Middle frontal gyrus (tissue), 1 donor: ENCODE measurements at regions not wholly inside any gene's neighbourhood (a gene's known extent, or its start where the extent isn't known, plus 50 kb on each side); places are given as distances from the start of the nearest gene placed in this dataset.

Experiments
- DNase-seq: peaks from one replicate; pipeline ENCODE4 v3.0.0-alpha.2; 2015; ENCODE audit warnings: low spot score; ENCODE audit errors: extremely low spot score

DNA sequence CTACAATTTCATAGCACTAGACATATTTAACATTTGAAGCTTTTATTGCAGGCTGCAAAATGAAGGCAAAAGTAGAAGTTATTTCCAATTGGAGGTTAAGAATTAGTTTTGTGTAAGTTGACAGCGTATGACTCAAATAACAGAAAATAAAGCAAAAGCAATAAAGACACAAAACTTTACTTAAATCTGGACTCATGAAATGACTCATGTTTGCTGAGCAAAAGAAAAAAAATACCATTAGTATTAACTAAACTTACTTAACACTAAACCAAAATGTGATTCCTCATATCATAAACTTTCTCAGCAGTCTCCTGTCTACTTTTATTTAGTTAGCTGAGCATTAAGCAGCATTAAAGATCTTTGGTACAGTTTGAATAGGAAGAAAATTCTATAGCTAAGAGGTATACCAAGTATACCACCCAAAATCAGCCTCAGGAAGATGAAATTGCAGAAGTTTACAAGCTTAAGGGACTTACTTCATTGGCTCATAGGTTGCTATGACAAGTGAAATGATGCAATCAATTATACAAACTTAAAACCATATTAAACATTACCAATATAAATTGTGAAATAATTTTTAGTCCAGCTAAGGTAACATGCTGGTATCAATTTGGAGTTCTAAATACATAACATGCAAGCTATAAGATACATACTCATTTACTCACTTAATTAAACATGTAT lies 1131.4 kb downstream of the XPNPEP1 start:
- DNase-seq, result no peak

DNA sequence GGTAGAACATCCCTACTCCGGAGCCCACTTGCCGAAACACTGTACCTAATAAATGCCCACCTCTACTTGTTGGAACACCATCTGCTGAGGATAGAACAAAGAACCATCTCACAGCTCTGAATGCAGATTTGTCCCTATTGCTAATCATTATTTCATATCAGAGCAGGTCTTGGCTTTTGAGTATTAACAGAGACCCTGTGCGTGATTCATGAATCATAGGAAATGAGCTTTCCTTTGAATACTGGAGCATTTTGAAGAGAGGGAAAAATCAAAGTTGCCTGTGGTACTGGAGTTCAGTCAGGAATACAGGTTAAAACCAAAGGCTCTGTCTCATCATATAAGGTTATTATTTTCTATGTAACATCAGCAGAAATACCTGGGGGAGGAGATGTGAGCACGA lies 1132.3 kb downstream of the XPNPEP1 start:
- no peak for DNase-seq

DNA sequence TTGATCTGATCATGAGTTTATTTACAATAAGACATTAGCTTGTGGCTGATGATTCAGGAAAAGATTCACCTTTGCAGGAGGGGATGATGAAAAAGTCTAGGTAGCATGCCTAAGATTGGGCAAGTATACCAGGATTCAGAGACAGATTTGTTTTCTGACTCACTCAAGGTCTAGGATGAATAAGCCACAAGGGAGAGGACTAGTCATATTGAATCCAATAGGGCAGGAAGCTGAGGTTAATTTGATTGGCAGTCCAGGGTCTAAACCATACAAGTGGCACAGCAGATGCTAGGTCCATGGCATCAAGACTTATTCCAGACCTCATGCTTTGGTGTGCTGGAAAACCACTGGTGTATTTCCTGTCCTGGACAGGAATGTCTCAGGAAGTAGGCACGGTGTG lies 1133.4 kb downstream of the XPNPEP1 start:
- DNase-seq, result no peak

DNA sequence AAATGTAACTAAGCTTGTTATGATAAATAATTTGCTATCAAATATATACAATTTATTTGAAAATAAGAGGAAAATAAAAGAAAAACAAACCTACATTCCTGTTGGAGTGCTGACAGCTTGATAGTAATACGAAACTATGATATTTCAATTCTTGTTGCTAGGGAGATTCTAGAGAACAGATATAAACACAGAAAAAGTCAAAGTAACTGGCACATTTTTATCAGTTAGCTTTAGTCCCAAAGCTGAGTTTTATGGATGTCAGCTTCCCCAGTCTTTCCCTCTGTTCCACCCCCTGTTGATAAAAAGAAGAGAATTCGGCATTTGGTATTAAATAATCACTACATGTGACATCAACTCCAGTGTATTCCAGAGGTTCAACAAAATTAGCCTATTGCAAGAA lies 1134.0 kb downstream of the XPNPEP1 start:
- DNase-seq, result no peak

DNA sequence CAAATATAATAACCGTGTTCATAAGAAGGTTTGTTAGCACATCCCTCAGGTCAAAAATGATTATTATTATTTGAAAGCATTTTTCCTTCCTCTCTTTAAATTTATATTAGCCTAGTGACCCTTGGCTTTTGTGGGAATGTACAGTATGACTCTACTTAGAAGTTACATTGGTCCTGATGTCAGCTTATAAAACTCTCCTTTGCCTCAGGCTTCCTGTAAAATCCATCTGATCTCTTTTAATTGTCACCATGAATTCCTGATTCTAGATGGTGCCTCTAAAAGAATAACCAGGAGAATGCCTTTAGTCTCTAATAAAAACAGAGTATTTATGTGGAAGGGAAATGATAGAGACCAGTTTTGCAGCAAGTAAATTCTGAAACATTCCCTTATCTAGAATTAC lies 1134.4 kb downstream of the XPNPEP1 start:
- DNase-seq, result no peak

DNA sequence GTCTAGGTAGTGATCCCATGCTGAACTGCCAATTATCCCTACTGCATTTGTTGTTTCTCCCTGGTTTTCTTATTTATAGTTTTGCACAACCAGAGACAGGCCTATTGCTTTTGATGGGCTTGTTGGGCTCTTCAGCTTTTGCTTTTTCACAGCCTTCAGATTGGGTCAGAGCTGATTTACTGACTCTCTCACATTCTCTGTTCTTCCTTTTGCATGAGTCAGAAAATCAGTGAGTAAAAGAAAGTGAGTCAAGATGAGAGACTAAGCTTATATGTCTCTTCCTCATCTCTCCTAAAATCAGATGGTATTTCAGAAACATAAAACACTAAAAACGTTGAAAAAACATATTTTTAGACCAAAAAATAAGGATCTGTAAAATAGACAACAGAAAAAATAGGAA lies 1135.4 kb downstream of the XPNPEP1 start:
- DNase-seq, result no peak

DNA sequence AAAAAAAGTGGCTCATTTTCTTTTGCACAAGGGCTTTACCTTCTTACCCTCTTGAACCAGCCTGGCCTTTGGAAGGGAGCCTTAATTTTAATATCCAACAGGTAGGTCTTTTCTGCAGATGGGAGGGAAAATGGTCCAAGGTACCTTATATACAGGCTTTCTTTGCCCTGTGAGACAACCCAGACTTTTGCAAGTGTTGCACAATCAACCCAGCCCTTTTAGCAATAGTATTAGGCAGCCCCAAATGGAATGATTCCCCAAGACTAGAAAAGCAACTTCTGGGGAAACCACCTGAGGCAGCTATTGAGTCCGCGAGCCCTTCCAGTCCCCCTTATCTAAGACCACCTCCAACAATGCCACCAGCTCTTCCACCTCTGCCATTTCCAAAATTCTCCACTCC lies 1138.3 kb downstream of the XPNPEP1 start:
- no peak for DNase-seq

DNA sequence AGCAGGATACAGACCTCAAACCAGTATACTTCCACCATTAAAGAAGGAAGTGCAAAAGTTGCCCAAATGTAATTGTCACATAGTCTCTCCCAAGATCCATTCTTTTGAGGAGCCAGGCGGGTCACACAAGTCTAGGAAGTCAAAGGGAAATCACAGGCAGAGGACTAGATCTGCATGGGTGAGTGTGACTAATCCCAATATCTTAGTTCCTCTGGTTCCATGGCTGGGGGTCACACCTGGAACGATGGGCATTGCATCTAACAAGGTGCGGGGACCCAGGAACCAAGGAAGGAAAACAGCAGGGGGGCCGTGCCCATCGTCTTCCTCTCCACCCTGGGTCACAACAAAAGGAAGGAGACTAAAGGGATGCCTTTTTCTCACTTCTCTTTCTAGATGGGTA lies 1138.8 kb downstream of the XPNPEP1 start:
- no peak for DNase-seq

DNA sequence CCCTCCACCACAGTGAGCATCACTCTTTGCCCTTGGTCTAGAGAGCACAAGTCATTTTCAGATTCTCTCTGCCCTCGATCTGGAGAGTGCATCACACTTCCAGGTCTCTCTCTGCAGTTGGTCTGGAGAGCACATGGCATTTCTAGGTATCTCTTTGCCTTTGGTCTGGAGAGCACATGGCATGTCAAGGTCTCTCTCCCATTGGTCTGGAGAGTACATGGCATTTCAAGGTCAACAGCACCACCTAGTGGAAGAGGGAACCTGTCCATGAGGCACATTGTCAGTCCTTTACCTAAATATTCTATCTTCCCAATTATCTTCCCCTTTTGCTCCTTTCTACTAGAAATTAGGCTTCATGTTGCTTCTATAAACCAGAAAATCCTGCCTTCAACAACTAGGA lies 1139.4 kb downstream of the XPNPEP1 start:
- DNase-seq, result no peak

DNA sequence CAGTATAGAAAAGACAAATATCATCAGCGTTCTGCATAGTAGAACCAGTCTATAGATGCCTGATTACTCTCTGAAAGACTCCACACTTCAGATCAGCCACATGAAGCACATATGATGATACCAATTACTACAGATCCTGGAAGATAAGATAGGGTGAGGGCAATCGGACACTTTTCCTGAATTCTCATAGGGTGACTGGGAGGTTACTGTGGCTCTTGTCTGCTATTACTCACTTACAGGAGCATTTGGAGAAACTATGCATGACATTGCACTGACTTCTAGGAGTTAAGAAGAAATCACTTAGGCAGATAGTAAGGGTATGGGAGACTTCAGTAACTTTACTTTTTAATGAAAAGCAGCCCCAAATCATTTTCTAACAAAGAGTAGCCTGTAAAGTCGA lies 1140.9 kb downstream of the XPNPEP1 start:
- DNase-seq, result no peak

DNA sequence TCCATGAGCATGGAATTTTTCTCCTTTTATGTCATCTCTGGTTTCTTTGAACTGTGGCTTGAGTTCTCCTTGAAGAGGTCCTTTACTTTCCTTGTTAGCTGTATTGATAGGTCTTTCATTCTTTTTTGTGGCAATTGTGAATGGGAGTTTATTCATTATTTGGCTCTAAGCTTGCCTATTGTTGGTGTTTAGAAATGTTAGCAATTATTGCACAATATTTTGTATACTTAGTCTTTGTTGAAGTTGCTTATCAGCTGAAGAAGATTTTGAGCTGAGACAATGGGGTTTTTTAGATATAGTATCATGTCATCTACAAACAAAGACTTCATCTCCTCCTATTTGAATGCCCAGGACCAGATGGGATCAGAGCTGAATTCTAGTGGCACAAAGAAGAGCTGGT lies 1143.8 kb downstream of the XPNPEP1 start:
- no peak for DNase-seq

DNA sequence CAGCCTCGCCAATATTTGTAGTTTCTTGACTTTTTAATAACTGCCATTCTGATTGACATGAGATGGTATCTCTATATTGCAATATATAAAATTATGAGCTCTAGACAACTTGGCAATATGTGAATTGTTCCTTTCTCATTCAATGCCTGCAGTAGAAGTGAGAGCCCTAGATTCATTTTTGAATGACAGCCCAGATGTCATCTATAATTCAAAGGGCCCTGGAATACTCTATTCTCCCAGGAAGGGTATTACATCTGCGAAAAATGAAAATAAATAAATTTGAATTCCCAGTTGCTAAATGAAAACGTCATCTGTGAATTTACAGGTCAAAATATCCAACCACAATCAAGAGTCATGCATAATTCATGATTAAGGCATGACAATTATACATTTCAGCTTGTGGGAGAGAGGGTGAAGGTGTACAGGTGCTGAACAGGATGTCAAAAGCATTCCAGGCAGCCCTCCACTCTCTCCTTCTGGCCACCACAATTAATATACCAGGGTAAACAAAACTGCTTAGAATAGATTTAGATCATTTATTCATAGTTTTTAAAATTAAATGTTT lies 1147.3 kb downstream of the XPNPEP1 start:
- DNase-seq, result no peak

DNA sequence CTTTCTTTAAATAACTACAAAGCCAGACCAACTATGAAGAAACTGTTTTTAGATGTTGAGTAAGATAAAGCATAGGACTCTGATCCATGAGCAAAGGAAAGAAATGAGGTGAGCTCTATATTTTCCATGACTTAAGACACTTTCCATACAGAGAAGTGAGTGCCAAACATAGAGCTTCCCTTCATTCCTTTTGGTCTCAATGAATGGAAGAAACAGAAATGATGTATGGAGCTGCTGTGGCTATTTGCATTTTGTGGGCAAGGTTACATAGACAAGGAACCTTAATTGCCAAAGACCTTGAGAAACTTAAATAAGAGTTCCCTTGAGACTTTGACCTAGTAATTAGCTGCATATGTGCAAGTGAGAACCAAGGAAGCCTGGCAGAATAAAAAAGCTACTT lies 1152.2 kb downstream of the XPNPEP1 start:
- no peak for DNase-seq

DNA sequence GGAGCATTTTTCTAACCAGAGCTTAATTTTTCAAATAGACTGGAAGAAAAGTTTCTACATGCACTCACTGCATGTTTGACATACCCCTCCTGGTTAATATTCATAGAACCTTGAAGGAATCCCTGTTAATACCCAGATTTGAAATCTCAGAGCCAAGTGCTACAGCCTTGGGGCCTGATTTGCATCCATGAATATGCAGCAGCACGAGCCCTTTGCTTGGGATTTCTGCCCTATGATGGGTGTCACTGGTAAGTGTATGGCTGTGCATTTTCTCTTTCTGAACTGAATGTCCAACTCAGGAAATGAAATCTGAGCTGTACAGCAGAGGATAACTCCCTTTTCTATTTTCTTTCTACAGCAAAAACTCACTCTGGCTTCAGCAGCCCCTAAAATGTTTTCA lies 1157.5 kb downstream of the XPNPEP1 start:
- no peak for DNase-seq

DNA sequence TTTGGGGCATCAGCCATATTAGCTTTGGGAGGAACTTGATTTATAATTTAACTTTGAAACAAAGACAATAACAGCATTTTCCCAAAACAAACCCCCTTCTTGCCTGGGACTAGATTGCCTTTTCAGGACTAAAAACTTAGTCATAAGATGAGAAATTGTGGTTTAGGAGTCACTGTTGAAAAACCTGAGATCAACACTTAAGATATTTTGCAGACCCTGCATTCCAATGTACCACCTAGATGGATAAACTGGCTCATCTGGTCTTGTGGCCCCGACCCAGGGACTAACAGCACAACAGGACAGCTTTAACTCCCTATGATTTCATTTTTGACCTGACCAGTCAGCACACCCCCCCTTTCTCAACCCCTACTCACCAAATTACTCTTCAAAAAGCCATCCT lies 1165.4 kb downstream of the XPNPEP1 start:
- no peak for DNase-seq

DNA sequence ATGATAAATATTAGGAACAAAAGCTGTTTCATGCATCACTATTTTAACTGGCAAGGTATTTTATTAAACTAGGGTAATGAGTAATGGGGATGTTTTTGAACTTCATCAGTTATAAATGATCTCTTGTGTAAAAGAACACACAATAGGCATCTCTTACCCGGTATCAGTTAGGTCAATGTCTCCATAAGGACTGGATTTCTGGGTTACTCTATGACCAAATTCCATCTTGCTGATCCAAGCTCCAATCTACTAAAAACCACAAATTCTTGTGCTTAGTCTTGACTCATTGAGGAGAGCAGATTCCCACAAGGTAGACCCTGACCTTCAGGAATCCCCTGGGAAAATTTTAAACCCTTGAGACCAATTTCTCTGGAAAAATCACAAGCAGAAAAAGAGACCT lies 1167.7 kb downstream of the XPNPEP1 start:
- no peak for DNase-seq

DNA sequence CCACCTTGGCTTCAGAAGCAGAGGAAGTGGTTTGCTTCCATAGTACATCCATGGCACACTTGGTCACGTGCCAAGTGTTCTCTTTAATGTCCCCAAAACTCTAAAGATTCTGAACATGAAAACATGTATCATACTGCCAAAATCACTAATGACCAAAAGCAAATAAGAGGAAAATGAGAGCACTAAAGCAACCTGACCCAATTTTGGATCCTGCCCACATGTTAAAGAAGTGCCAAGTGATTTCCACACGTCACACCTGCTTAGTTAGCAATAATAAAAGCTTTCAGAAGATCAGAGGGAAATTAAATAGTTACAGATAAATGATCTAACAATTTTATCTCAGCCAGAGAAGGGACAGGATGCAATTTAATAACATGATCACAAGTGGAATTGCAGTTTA lies 1170.0 kb downstream of the XPNPEP1 start:
- no peak for DNase-seq

DNA sequence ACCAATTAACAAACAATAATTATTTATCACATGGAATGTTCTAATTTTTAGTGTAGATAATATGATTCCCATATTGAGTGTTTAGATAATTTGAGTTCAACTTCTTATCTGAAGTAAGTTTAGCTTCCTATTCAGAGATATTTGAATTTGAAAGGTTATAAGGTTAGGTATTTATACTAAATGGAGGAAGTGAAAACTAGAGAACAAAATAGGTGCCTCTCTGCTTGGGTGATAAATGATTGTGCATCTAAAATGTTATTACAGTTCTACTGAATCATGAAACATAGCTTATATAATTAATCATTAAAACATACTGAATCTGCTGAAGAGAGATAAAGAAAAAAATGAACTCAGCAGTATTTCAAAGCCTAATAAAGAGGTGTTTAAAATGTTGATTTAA lies 1174.3 kb downstream of the XPNPEP1 start:
- DNase-seq, result no peak

DNA sequence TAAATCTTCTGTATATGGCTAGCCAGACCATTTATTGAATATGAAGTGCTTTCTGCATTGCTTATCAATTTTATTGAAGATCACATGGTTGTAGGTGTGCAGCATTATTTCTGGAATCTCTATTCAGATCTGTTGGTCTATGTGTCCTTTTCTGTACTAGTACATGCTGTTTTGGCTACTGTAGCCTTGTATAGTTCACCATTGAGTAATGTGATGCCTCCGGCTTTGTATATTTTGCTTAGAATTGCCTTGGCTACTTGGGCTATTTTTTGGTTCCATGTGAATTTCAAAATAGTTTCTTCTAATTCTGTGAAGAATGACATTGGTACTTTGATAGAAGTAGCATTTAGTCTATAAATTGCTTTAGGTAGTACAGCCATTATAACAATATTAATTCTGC lies 1187.2 kb downstream of the XPNPEP1 start:
- DNase-seq, result no peak

DNA sequence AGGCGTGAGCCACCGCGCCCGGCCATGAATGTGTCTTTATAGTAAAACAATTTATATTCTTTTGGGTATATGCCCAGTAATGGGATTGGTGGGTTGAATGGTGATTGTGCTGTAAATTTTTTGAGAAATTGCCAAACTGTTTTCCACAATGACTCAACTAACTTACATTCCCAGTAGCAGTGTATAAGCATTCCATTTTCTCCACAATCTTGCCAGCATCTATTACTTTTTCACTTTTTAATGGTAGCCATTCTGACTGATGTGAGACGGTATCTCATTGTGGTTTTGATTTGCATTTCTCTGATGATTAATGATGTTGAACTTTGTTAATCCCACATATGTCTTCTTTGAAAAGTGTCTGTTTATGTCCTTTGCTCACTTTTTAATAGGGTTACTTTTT lies 1187.9 kb downstream of the XPNPEP1 start:
- no peak for DNase-seq

DNA sequence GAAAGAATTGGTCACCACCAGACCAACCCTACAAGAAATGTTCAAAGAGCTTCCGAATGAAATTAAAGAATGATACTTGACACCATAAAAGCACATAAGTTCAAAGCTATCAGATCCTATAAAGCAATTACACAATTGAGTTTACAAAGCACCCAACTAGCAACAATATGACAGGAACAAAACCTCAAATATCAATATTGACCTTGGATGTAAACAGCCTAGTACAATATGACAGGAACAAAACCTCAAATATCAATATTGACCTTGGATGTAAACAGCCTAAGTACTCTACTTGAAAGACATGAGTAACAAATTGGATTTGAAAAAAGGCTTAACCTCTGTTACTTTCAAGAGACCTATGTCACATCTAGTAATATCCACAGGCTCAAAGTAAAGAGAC lies 1201.4 kb downstream of the XPNPEP1 start:
- DNase-seq, result no peak

DNA sequence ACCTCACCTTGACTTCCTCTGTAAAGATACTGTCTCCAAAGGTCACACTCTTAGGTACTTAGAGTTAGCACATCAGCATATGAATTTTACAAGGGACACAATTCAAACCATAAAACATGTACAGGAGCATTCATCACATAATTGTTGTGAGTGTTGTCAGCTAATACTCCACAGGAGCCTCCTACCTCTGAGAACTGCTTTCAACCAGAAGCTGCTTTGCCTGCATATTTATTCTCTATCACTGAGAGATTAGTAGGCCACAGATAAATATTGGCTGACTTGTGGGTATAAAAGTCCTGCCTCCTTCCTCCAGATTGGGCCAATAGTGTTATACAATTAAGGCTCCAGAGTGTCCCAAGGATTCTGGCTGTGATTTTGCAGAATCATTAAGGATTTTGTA lies 1207.0 kb downstream of the XPNPEP1 start:
- DNase-seq, result no peak

DNA sequence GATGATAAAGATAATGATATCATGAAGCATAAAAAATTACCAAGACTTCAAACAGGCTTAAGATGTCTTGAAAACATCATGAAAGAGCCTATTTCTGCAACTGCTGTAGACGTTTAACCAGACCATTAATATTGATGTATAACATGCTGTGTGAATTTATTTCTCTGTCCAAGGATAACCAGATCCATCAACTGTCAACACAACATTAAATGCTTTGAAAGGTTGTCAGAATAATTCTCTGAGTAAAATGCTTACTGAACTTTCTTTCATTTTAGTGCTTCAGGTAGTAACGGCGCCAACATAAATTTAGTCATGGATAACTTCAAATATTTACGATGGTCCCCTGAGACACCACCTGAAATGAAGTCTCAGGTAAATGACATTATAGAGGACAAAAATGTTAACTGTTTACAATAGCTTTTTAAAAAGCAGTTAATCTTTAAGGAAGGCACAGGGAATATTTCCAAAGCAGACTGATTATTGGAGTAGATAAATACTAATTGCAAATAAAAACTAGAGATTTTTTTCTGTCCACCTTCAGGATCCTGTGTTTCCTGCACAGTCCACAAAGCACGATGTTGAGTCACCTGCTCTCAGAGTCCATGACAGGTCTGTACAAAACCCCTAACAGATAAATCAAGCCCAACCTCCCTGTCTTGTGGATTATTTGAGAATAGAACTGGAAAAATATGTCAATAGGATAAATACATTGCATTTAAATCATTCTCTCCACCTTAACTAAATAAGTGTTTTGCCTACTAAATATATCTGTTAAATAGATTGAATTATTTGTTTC lies 1213.2 kb downstream of the XPNPEP1 start:
- no peak for DNase-seq
